ENCODE measurements at regions not wholly inside any gene's neighbourhood (a gene's known extent, or its start where the extent isn't known, plus 50 kb on each side); places are given as distances from the start of the nearest gene placed in this dataset.

- no peak overlapping the region for H3K27ac ChIP-seq
- TF ChIP-seq ZFX (IDR thresholded peaks at IDR 0.05; ENCODE audit: borderline replicate concordance) = no peak
- TF ChIP-seq CTCF (IDR thresholded peaks at IDR 0.05) = no peak
These were observed 495.9 kb upstream of the FAM241A start for GRCh38 chr4:111649308-111649707.

- H3K27ac ChIP-seq = no peak overlapping the region
- TF ChIP-seq CTCF (IDR thresholded peaks at IDR 0.05) = no peak
- TF ChIP-seq ZFX (IDR thresholded peaks at IDR 0.05; ENCODE audit: borderline replicate concordance) = no peak
These were observed 495.1 kb upstream of the FAM241A start for GRCh38 chr4:111650146-111650545.

GRCh38 chr4:111650674-111651086 lies 494.6 kb upstream of the FAM241A start:
- TF ChIP-seq ZFX (IDR thresholded peaks at IDR 0.05; ENCODE audit: borderline replicate concordance) (no peak), CTCF (IDR thresholded peaks at IDR 0.05) (no peak)
- H3K27ac ChIP-seq = no peak overlapping the region

- no peak overlapping the region for H3K27ac ChIP-seq
- TF ChIP-seq CTCF (IDR thresholded peaks at IDR 0.05) = no peak
- no peak for TF ChIP-seq ZFX (IDR thresholded peaks at IDR 0.05; ENCODE audit: borderline replicate concordance)
These were observed 493.0 kb upstream of the FAM241A start for GRCh38 chr4:111652236-111652635.

- TF ChIP-seq CTCF (IDR thresholded peaks at IDR 0.05) = no peak
- no peak for TF ChIP-seq ZFX (IDR thresholded peaks at IDR 0.05; ENCODE audit: borderline replicate concordance)
These were observed 492.3 kb upstream of the FAM241A start for GRCh38 chr4:111652986-111653385.

GRCh38 chr4:111662496-111662895 lies 482.8 kb upstream of the FAM241A start:
- no peak for TF ChIP-seq ZFX (IDR thresholded peaks at IDR 0.05; ENCODE audit: borderline replicate concordance)
- no peak for TF ChIP-seq CTCF (IDR thresholded peaks at IDR 0.05)
- no peak overlapping the region for H3K27ac ChIP-seq

More at GRCh38 chr4:111652986-111653385, 492.3 kb upstream of the FAM241A start:
- no peak overlapping the region for H3K27ac ChIP-seq

- TF ChIP-seq CTCF (IDR thresholded peaks at IDR 0.05) = no peak
- no peak overlapping the region for H3K27ac ChIP-seq
These were observed 480.8 kb upstream of the FAM241A start for GRCh38 chr4:111664308-111664945.
